Fibroblast of skin of back (primary cell): ENCODE measurements at regions not wholly inside any gene's neighbourhood (a gene's known extent, or its start where the extent isn't known, plus 50 kb on each side); places are given as distances from the start of the nearest gene placed in this dataset.
A peak's percentile ranks its signal among the peaks of the same experiment; 100 is the strongest.

Source experiments
- DNase-seq: peaks from one replicate; pipeline ENCODE4 v3.0.0-alpha.2; 2013

DNA sequence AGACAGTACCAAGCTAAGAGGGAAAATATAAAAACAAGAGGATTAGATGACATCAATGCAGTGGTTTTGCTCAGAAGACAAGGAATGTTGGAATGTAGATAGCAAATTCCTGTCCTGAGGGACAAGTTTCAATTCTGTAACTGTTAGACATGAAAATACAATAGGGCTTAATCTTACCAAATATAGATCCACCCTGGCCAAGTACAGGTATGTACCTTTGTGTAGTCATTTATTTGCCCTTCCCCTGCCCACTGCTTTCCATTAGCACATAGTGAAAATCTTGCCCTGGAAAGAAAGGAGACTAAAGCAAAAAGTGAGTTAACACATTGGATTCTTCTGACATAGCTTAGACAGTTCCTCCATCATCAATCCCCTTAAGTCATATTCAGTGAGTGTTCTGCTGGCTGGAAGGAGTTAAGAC, 389.0 kb upstream of the THBS1 start:
- DNase-seq = peak; percentile 91

- DNase-seq = no peak
Measured at GRCh38 chr15:39192351-39192750, 388.5 kb upstream of the THBS1 start.

GRCh38 chr15:39192979-39193560, 387.8 kb upstream of the THBS1 start:
- peak; percentile 46 for DNase-seq

DNA sequence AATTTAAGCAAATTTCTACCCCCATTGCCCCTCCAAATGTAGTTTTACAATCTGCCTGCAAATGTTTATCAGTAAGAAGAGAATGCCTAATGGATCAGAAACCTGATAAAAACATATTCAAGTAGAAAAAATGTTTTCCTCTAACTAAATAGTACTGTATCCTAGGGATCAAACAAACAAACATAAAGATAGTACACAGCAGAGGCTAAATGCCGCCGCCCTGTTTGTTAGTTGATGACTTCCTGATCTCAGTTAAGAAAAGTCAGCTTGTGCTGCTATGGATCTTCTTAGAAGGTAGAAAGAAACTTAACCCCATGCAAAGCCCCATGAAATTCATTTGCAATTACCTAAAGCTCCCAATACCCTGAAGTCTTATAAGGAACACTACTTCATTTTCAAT, 387.3 kb upstream of the THBS1 start:
- DNase-seq = no peak

- DNase-seq = peak; percentile 91
Measured at GRCh38 chr15:39194106-39194830, 386.6 kb upstream of the THBS1 start.

DNA sequence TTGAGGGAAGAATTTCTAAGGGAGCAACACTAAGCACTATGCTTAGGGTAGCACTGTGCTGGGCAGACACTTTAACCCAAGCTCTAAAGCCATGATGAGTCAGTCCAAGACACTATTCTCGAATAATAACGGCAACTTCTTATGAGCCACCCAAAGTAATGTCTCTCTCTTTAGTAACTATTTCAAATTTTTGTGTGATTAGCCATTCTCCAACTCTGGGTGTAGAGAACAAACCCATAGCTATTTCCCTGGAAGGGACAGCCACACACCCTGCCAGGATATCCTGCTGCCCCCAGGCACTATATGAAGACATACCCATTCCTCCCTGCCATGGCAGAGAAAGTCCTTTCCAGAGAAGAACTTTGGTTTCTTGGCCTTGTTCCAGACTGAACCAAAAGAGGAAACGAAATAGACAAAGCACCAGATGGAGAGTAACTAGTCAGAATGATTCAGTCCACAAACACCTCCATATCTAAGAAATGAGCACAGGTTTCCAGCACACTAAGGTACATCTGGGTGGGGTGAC, 384.9 kb upstream of the THBS1 start:
- peak; percentile 99 for DNase-seq

DNA sequence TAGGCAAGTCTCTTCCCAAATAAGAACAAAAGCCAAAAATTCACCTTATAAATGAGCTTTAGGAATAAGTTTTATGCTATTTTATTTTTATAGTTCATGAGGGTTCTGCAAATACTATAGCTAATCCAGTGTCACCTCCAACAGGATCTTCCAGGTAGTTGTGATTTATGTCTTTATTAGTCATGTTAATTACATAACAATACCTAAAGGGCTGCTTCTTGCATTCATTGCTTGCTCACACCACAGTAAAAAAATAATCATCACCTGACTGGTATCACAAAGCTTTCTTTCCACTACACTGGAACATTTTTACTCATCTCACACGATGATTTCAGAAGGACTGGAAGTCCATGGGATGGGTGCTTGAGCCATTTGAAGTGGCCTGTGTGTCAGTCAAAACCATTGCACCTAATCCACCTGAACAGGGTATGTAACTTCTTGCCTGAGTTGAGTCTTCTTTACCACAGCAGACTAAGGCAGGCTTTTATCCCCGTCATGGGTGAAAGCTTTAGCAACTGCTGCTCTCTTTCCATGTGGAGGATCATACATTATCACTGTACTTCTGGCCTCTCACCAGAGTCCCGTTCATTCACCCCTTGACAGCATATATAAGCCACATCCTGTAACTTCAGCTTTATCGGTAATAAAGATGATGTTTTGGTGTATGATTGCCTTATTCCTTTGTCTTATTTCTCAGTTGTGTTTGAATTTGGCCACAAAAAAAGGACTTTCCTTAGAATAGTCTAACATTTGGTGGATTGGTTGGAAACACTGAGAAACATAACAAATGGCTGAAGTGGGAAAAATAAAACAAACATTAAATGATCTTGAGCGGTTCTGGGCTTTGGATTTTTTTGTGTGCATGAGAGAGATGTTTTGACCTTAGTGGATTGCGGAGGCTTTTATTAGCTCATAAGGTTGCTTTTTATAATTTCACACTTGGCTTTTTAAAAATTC, 382.6 kb upstream of the THBS1 start:
- DNase-seq = no peak

DNA sequence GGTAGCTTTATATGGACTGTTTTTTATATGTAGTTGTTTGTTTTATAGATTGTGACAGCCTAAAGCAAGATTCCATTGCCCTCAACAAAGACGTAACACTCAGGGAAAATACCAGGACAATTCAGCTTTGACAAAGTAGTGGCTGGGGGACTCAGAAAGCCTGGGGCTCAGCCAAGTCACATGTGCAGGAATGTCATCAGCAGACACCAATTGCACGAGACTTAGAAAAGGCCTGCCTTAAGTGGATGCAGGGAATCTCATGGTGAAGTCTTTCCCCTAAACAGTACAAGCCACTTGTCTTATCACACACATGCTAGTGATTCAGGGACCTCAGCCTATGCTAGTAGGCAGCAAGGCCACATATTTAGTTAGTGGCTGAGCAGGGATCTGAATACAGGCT, 381.8 kb upstream of the THBS1 start:
- peak; percentile 73 for DNase-seq

- DNase-seq = no peak
Measured at GRCh38 chr15:39200586-39200985, 380.3 kb upstream of the THBS1 start.

GRCh38 chr15:39202641-39203040, 378.2 kb upstream of the THBS1 start:
- peak; percentile 35 for DNase-seq

DNA sequence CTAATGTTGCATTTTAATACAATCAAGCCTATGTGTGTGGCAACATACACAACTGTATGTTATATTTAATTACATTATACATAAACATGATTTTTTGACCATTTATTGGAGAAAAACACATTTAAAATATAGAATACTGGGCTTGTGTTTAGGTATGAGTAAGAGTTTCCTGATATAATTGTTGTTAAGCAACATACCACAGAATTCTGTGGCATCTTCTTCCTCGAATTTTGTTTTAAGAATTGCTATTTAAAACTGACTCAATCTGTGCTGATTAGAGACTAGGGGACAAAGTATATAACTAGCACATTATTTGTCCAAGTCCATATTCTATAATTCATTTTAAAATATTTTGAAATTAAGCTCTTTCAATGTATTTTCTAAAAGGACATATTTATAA, 376.8 kb upstream of the THBS1 start:
- peak; percentile 67 for DNase-seq

- no peak for DNase-seq
Measured at GRCh38 chr15:39205081-39205480, 375.8 kb upstream of the THBS1 start.

- DNase-seq = no peak
Measured at GRCh38 chr15:39205506-39206371, 375.1 kb upstream of the THBS1 start.

DNA sequence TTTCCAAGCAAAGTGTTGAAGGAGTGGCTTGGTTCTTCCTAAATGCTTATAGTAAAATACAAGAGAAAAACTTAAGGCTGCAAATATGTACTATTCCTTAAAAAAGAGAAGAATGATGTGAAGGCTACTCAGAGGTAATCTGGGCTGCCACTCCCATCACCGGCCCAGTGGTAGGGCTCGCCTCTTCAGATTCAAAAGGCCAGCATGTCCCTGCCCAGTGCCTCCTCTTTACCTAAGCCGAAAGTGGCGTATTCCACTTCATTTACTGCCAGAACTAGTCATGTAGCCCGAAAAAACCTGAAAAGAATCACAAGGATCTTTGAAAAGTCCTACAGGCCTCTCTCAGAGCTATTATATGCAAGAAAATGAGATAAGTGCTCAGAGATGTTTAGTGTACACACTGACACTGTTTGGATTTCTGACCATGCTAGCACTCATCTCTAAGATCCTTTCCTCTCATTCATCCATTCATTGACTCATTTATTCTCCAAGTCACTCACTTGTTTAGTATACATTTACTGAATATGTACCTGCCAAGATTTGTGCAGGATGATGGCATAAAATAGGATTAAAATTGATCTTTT, 373.3 kb upstream of the THBS1 start:
- no peak for DNase-seq

DNA sequence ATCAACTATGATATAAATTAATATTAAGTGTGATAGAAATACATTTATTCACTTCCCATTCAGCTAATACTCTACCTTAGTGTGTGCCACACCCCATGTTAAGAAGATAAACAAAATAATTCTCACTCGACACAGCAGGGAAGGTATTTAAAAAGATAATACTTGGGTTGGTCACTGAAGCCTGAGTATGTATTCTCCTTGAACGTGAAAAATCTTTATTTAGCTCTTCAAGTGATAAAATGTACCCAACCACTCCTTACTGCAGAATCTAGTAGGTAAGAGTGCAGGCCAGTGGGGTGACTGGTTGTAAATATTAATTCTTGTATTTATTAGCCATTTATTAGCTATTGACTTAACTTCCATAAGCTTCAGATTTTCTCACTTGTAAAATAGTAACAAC, 372.7 kb upstream of the THBS1 start:
- no peak for DNase-seq

GRCh38 chr15:39209548-39210211, 371.2 kb upstream of the THBS1 start:
- DNase-seq = no peak

DNA sequence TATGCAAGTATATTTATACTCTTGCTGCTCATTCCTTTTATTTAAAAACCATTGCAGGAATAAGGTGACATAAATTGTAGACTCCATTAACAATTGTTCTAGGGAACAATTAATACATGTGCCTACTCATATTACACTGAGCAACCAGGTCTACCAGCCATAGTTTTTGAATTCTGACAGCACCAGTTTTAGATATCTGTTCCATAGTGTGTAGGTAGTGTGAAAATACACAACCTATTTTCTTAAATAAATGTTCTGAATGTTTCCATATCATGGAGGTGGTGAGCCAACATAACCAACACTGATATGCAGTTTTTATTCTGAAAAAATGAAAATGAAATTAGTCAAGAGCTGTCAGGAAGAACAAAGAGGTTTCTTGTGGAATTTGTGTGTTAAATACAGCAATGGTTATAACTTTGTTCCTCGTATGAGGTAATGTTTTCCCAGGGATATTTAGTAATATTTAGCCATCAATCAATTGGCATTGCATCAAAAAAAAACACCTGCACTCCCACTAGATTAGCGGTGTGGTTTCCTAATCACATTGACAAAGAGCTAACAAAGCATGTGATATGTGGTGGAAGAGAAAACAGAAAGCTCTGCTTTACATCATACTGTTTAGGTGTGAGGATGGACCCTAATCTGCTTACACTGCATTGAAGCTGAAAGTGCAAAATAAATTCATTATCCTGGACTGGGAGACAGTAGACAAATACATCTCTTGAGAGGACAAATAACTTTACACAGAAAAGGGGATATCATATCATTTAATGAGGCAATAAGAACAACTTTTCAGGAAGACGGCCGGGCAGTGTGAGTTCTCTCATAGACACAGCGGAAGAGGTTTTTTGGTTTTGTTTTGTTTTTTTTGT, 369.5 kb upstream of the THBS1 start:
- no peak for DNase-seq

DNA sequence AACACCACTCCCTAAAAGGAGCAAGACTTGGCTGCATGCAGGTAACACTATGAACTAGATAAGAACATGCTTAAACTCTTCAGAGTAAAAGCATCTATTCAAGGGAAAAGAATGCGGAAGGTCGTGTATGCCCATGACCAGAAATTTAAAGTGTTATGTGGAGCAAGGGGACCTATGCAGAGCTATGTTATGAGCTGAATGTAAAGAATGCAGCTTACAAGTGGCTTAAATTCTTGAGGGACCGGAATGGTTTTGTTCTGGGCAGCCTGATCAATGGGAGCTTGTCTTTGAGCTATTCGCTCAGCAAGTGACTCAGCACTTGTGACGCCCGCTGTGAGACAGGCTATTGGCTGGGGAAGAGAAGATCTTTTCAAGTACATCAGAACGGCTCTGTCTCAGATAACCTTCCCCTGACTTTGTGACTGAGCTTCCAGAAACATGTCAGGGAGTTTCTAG, 367.5 kb upstream of the THBS1 start:
- DNase-seq = peak; percentile 98

DNA sequence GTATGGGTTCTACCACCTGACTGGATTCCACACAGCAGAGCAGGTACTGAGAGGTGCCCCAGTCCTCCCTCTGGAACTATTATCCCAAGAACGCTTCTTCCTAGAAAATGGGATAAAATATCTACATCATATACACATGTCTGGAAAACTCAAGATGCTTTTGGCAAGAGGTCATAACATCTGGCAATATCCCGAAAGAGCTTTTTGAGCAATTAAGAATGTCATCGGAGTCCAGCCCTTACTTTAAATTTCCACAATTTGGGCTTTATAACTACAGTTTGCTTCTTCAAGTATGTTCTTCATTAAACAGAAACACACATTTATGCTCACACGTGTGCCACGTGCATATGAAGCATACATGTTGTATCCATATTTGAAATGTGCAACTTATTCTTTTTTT, 365.9 kb upstream of the THBS1 start:
- DNase-seq = peak; percentile 37

GRCh38 chr15:39216816-39217215, 364.1 kb upstream of the THBS1 start:
- no peak for DNase-seq
